NB4 (cell line): ENCODE measurements at regions not wholly inside any gene's neighbourhood (a gene's known extent, or its start where the extent isn't known, plus 50 kb on each side); places are given as distances from the start of the nearest gene placed in this dataset.

Experiments
- DNase-seq: peaks from one replicate; pipeline ENCODE4 v3.0.0; 2010; ENCODE audit warnings: low read depth
- H3K4me3 ChIP-seq: one replicate; pipeline ENCODE4 v1.5.1; 2011; ENCODE audit warnings: mild to moderate bottlenecking, low read depth, low read length, moderate library complexity
- MYC ChIP-seq: IDR thresholded peaks from 2 replicates; pipeline ENCODE4 v1.6.1; 2011; ENCODE audit warnings: low read depth, low read length
- POLR2A ChIP-seq: IDR thresholded peaks from 2 replicates; pipeline ENCODE4 v1.6.1; 2011; ENCODE audit warnings: mild to moderate bottlenecking; ENCODE audit not compliant: insufficient read length; ENCODE audit errors: extremely low read depth
- TF ChIP-seq, protein P1 (sequence below): IDR thresholded peaks from 2 replicates; pipeline ENCODE4 v1.6.1; 2011; ENCODE audit warnings: low read depth, low read length
- TF ChIP-seq, protein P2 (sequence below): IDR thresholded peaks from one replicate; pipeline ENCODE4 v1.5.1; 2012; ENCODE audit warnings: low read depth, low read length

DNA sequence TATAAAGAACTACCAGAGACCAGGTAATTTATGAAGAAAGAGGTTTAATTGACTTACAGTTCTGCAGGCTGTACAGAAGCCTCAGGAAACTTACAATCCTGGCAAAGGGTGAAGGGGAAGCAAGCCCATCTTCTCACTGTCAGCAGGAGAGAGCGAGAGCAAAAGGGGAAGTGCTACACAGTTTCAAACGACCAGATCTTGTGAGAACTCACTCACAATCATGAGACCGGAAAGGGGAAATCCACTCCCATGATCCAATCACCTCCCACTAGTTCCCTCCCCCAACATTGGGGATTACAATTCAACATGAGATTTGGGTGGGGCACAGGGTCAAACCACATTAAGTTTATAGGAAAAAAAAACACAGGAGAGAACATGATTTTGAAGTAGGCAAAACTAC is 222.1 kb upstream of the SHH start:
- peak; percentile 80 for DNase-seq
- TF ChIP-seq POLR2A (no peak), MYC (no peak)
- TF ChIP-seq, protein P1, sequence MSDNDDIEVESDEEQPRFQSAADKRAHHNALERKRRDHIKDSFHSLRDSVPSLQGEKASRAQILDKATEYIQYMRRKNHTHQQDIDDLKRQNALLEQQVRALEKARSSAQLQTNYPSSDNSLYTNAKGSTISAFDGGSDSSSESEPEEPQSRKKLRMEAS, result no peak
- TF ChIP-seq, protein P2, sequence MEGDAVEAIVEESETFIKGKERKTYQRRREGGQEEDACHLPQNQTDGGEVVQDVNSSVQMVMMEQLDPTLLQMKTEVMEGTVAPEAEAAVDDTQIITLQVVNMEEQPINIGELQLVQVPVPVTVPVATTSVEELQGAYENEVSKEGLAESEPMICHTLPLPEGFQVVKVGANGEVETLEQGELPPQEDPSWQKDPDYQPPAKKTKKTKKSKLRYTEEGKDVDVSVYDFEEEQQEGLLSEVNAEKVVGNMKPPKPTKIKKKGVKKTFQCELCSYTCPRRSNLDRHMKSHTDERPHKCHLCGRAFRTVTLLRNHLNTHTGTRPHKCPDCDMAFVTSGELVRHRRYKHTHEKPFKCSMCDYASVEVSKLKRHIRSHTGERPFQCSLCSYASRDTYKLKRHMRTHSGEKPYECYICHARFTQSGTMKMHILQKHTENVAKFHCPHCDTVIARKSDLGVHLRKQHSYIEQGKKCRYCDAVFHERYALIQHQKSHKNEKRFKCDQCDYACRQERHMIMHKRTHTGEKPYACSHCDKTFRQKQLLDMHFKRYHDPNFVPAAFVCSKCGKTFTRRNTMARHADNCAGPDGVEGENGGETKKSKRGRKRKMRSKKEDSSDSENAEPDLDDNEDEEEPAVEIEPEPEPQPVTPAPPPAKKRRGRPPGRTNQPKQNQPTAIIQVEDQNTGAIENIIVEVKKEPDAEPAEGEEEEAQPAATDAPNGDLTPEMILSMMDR, result no peak
- no peak overlapping the region for H3K4me3 ChIP-seq

DNA sequence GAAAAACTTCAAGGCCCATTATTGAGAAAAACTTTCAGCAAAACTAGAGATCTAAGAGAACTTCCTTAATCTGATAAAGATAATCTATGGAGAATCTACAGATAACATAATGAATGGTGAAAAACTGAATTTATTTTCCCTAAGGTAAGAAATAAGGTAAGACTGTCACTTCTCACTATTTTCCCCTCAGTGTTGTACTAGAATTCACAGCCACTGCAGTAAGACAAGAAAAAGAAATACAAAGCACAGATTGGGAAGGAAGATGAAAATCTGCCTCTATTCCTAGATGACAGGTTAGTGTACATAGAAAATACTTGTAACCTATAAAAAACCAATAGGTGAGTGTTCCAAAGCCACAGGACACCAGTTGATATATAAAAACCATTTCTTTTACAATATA is 220.7 kb upstream of the SHH start:
- no peak for DNase-seq
- no peak overlapping the region for H3K4me3 ChIP-seq
- TF ChIP-seq MYC (no peak), POLR2A (no peak)
- TF ChIP-seq, protein P2, result no peak
- TF ChIP-seq, protein P1, result no peak

DNA sequence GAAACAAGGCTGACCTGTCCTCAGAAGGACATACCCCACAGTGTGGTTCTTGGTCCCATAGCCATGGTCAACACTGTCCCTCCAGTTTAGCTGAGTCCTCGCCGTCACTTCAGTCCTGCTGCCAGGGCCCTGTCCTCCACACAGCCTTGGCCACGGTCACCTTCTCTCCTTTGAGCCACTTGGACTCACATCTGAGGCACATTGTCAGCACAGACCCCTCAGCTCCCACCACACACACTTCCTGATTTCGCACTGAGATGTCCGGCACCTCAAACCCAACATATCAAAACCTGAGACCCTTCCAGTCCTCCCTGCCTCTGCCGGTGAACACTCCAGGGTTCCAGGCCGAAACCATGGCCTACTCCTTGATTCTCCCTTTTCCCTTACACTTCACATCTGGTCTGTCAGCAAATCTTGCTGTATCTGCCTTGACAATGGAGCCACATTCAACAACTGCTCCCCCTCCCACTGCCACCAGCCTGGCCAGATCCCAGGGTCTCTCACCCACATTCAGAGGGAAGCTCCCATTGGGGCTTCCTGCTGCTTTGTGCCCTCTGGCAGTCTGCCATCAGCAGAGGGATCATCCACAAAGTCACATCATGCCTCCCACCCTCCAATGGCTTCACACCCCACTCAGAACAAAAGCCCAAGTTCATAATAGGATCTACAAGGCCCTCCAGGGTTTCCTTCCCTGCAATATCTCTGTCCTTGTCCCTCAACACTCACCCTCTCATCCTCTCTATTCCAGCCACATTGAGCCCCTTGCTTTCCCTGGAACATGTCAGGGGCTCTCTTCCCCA is 219.6 kb upstream of the SHH start:
- no peak overlapping the region for H3K4me3 ChIP-seq
- DNase-seq, result no peak
- TF ChIP-seq, protein P1, result no peak
- no peak for TF ChIP-seq MYC

DNA sequence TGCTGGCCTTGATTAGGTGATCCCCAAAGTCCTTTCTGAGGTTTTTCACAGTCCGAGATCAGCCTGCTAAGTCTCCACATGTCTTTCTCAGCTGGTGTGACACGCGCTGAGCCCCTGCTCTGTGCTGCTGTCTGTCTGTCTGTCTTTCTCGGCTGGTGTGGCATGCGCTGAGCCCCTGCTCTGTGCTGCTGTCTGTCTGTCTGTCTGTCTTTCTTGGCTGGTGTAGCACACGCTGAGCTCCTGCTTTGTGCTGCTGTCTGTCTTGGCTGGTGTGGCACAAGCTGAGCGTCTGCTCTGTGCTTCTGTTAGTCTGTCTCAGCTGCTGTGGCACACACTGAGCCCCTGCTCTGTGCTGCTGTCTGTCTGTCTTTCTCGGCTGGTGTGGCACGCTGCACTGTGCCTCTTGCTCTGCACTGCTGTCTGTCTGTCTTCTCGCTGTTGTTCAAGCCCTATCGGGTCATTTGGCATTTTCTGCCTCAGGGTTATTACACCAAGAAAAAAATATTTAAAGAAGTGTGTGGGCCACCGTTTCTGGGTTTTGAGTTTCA is 217.3 kb upstream of the SHH start:
- TF ChIP-seq POLR2A (no peak), MYC (no peak)
- TF ChIP-seq, protein P2, result no peak
- TF ChIP-seq, protein P1, result no peak
- H3K4me3 ChIP-seq, result no peak overlapping the region
- DNase-seq, result no peak

DNA sequence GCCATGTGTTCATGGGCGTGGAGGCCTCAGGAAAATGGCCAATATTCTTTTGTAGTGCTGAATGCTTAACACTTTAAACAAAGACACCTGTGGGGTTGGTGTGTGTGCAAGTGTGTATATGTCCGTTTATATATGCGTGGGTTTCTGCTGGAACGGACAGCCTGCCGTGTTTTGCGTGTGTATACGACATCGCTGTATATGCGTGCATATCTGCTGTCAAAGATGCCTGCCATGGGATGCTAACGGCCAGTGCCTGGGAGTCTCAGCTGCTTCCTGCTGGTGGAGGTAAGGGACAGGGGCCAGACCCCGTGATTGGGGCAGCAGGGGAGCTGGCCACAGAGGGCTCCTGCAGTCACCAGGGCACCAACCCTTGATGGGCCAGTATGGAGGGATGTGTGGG is 216.3 kb upstream of the SHH start:
- DNase-seq, result no peak
- no peak overlapping the region for H3K4me3 ChIP-seq
- no peak for TF ChIP-seq MYC
- TF ChIP-seq POLR2A, result no peak
- TF ChIP-seq, protein P1, result no peak
- TF ChIP-seq, protein P2, result no peak

DNA sequence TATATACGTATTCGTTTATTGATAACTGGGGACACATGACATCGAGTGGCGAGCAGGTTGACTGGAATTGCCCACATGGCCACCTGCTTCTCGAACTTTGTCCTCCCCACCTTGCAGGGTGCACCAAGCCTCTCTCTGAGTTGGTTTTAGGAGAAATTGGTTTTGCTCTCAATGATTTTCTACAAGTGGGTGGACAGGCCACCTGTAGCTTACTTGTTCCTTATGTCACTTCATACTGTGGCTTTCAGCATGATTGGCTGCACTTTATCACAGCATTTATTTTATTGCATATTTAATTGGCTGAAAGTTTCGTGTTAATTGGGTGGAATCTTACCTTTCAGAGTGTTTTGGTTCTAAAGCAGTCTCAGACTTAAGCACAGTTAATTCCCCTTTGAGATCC is 215.6 kb upstream of the SHH start:
- no peak for TF ChIP-seq POLR2A
- TF ChIP-seq, protein P1, result no peak
- TF ChIP-seq MYC, result no peak
- TF ChIP-seq, protein P2, result no peak
- no peak overlapping the region for H3K4me3 ChIP-seq
- DNase-seq, result no peak
